ENCODE measurements at regions not wholly inside any gene's neighbourhood (a gene's known extent, or its start where the extent isn't known, plus 50 kb on each side); places are given as distances from the start of the nearest gene placed in this dataset.

DNA sequence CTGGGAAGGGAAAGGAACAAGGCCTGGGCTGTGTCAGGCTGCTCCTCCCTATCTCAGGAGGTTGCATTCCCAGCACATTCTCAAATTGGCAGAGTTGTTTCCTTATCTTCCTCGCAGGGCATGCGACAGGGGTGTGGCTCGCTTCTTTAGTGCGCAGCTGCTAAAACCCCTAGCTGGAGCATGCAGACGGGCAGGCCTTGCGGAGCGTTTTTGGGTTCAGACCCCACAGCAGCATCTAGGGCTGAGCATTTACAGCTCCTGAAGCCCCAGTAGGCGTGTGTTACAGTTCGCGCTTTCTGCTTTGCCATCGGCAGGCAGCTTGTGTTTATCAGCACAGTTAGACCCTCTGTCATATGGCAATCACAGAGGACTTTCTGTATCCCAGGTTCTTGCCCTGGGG lies 392.4 kb downstream of the TECRL start:
- peaks cover 7% of the 10 kb centered on the region for H3K9me3 ChIP-seq (ENCODE audit: control insufficient read depth, low read length)
- H3K4me3 ChIP-seq (ENCODE audit: low read length): no peak overlapping the region
- H3K27me3 ChIP-seq (ENCODE audit: control insufficient read depth, insufficient read depth, low read length, poor library complexity, severe bottlenecking): no peaks in the 10 kb centered on the region
- H3K27ac Mint-ChIP-seq: no peak overlapping the region
- no peaks in the 10 kb centered on the region for H3K27me3 Mint-ChIP-seq (ENCODE audit: insufficient read depth)
- peaks cover 4% of the 10 kb centered on the region for H3K9me3 Mint-ChIP-seq
- no peaks in the 10 kb centered on the region for H3K36me3 ChIP-seq (ENCODE audit: control insufficient read depth, insufficient read depth, low read length)
- 94 to 95% methylated on average over 10 to 11 of the region's 11 CpGs for WGBS, 2 experiments (ENCODE audit: insufficient coverage in 1 of 2, insufficient read length in 1 of 2)
- TF ChIP-seq, protein P1, sequence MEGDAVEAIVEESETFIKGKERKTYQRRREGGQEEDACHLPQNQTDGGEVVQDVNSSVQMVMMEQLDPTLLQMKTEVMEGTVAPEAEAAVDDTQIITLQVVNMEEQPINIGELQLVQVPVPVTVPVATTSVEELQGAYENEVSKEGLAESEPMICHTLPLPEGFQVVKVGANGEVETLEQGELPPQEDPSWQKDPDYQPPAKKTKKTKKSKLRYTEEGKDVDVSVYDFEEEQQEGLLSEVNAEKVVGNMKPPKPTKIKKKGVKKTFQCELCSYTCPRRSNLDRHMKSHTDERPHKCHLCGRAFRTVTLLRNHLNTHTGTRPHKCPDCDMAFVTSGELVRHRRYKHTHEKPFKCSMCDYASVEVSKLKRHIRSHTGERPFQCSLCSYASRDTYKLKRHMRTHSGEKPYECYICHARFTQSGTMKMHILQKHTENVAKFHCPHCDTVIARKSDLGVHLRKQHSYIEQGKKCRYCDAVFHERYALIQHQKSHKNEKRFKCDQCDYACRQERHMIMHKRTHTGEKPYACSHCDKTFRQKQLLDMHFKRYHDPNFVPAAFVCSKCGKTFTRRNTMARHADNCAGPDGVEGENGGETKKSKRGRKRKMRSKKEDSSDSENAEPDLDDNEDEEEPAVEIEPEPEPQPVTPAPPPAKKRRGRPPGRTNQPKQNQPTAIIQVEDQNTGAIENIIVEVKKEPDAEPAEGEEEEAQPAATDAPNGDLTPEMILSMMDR (conservative IDR thresholded peaks at IDR 0.05): no peak
- no peak overlapping the region for H3K9ac ChIP-seq (ENCODE audit: extremely low read depth, low read length, poor library complexity, severe bottlenecking)
- no peak overlapping the region for H3K4me3 Mint-ChIP-seq
- H3K27ac ChIP-seq (ENCODE audit: low read depth, low read length): no peak overlapping the region
- H3K4me1 Mint-ChIP-seq: no peaks in the 10 kb centered on the region
- no peak for DNase-seq
- H3K4me1 ChIP-seq (ENCODE audit: control insufficient read depth, insufficient read depth, low read length): no peaks in the 10 kb centered on the region
- no peaks in the 10 kb centered on the region for H3K36me3 Mint-ChIP-seq (ENCODE audit: low read depth)

DNA sequence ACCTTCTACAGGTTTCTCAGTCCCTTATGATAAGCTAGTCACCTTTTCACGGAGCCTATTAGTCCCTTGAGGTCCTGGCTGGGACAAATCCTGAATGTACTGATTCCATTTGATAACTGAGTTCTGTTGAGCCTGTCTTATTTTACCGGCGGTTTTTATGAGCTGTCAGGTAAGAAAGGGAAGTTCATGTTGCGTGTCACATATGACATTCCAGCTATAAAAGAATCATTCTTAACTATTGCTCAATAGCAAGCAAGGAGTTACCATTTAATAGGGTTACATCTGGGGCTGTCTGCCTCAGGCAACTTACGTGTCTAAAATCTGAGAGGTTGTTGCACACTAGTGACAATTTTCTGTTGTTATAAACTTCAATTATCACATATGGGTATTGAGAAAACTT lies 394.6 kb downstream of the TECRL start:
- Mint-ChIP-seq H3K27ac (no peak overlapping the region), H3K4me3 (no peak overlapping the region), H3K9me3 (no peaks in the 10 kb centered on the region), H3K36me3 (ENCODE audit: low read depth) (no peaks in the 10 kb centered on the region), H3K27me3 (ENCODE audit: insufficient read depth) (no peaks in the 10 kb centered on the region), H3K4me1 (no peaks in the 10 kb centered on the region)
- Histone ChIP-seq H3K36me3 (ENCODE audit: control insufficient read depth, insufficient read depth, low read length) (no peaks in the 10 kb centered on the region), H3K4me3 (ENCODE audit: low read length) (no peak overlapping the region), H3K9ac (ENCODE audit: extremely low read depth, low read length, poor library complexity, severe bottlenecking) (no peak overlapping the region), H3K9me3 (ENCODE audit: control insufficient read depth, low read length) (no peaks in the 10 kb centered on the region), H3K4me1 (ENCODE audit: control insufficient read depth, insufficient read depth, low read length) (no peaks in the 10 kb centered on the region), H3K27me3 (ENCODE audit: control insufficient read depth, insufficient read depth, low read length, poor library complexity, severe bottlenecking) (no peaks in the 10 kb centered on the region), H3K27ac (ENCODE audit: low read depth, low read length) (no peak overlapping the region)
- TF ChIP-seq, protein P1 (conservative IDR thresholded peaks at IDR 0.05): no peak
- no peak for DNase-seq
- WGBS, 2 experiments (ENCODE audit: insufficient coverage in 1 of 2, insufficient read length in 1 of 2): 60 to 95% methylated on average over 1 to 5 of the region's 5 CpGs

DNA sequence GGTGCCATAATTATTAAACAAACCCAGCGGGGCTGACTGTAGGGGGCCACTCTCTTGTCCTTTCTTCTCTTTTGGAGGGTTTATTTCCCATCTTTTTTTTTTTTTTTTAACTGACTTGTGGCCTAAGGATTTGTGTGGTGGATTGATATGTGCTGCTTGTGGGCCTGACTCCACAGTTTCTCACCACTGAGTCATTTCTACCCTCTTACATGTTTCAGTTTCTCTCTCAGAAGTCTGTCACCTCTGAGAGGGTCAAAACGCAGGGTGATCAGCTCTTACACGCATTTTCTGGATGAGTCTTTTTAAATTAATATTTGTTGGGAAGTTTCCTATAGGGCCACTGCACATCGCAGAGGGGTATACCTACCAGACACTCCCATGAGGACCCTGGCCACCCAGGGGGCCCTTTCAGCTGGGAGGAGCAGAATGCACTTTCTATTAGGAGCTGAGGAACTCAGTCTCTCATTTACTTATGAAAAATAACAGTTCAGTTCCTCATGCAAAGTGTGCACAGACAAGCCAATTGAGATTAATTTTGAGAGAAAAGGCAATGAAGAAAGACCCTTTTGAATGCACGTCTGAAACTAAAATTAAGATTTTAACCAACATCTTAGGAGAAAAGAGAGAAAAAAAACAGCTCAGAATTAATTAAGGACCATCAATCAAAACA lies 407.9 kb downstream of the TECRL start:
- no peaks in the 10 kb centered on the region for H3K27me3 Mint-ChIP-seq (ENCODE audit: insufficient read depth)

More for the DNA sequence above, 407.9 kb downstream of the TECRL start:
- H3K27ac ChIP-seq (ENCODE audit: low read depth, low read length): no peak overlapping the region
- 92% methylated on average over 4 of the region's 5 CpGs; no CpG with 5 or more reads in 1 of the 2 experiments for WGBS, 2 experiments (ENCODE audit: insufficient coverage in 1 of 2, insufficient read length in 1 of 2)
- Mint-ChIP-seq H3K4me3 (no peak overlapping the region), H3K27ac (no peak overlapping the region), H3K4me1 (peaks cover 17% of the 10 kb centered on the region), H3K9me3 (peaks cover 9% of the 10 kb centered on the region), H3K36me3 (ENCODE audit: low read depth) (no peaks in the 10 kb centered on the region)
- TF ChIP-seq, protein P1 (conservative IDR thresholded peaks at IDR 0.05): no peak
- H3K36me3 ChIP-seq (ENCODE audit: control insufficient read depth, insufficient read depth, low read length): no peaks in the 10 kb centered on the region
- H3K9ac ChIP-seq (ENCODE audit: extremely low read depth, low read length, poor library complexity, severe bottlenecking): no peak overlapping the region
- no peaks in the 10 kb centered on the region for H3K27me3 ChIP-seq (ENCODE audit: control insufficient read depth, insufficient read depth, low read length, poor library complexity, severe bottlenecking)
- H3K9me3 ChIP-seq (ENCODE audit: control insufficient read depth, low read length): peaks cover 14% of the 10 kb centered on the region
- no peak overlapping the region for H3K4me3 ChIP-seq (ENCODE audit: low read length)
- H3K4me1 ChIP-seq (ENCODE audit: control insufficient read depth, insufficient read depth, low read length): no peaks in the 10 kb centered on the region
- no peak for DNase-seq
